NCI-H2196 (cell line): ENCODE measurements at regions not wholly inside any gene's neighbourhood (a gene's known extent, or its start where the extent isn't known, plus 50 kb on each side); places are given as distances from the start of the nearest gene placed in this dataset.

Source experiments
- DNase-seq: peaks from one replicate; lab custom pipeline; 2025; ENCODE audit not compliant: unreplicated experiment; lab: John Stamatoyannopoulos, UW

DNA sequence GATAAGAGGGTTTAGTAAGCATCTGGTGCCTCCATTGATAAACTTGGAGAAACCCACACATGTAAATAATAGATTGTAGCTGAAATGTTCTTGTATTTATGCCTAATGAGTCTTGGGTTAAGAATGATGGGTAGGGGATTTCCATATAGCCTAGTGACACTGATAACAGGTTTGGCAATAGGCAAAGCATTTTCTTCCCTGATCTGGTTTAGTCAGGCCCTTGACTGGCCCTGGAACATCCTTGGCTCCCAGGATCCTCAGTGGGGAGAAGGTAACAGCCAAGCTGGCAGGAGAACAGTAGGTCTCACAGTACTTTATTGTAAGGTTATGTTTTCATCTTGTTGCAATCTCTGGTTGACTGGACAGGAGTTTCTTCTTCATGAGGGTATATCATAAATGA is 228.4 kb downstream of the DIPK2A start:
- DNase-seq: no peak

DNA sequence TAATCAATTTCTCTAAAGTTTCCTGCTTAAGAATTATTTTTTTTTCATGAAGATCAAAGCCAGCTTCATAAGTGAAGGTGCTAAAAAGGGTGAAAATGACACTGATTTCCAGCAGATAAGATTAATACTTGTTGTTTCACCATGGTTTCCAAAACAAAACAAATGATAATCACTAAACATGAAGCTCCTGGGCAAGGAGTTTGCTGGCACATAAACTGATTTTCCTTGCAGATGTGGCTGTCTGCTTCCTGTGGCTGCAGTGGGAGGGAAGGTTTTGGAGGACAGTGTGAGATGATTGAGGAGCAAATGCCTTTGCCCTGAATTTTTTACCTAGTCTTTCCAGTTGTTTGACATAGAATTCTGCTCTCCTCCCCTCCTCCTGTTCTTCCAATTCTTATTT is 228.8 kb downstream of the DIPK2A start:
- DNase-seq: no peak

DNA sequence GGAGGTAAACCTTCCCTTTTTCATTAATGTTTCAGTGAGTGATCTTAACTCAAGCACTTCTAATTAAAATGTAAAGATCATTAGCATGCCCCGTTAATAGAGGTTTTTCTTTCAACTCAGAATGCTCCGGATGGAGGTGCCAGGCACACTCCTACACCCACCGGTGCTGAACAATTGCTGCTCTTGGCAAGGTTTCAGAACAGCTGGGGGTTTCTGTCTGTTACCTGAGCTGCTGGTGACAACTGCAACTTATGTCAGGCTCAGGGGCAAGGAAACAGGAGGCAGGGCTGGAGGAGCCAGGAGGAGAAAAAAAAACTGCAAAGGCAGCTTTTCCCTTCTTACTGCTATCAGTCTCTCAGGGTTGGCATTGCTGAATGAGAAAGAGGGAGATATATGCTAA is 250.1 kb downstream of the DIPK2A start:
- DNase-seq: no peak

DNA sequence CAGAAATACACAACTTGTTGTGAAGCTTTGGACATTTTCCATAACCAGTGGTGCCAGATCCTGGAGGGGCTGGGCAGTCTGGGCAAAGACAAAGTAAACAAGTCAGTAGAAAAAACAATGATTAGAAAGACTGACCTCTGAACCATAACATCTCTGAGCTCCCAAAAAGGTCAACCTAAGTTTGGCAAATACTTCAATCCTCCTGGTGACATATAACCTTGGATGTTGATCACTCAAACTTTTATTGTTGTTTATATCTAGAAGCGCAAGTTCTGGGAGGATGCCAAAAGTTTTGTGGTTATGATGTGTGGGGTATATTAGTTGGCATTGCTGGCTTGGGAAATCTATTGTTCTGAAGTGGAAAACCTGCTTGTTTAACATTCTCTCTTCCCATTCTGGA is 257.7 kb downstream of the DIPK2A start:
- no peak for DNase-seq

DNA sequence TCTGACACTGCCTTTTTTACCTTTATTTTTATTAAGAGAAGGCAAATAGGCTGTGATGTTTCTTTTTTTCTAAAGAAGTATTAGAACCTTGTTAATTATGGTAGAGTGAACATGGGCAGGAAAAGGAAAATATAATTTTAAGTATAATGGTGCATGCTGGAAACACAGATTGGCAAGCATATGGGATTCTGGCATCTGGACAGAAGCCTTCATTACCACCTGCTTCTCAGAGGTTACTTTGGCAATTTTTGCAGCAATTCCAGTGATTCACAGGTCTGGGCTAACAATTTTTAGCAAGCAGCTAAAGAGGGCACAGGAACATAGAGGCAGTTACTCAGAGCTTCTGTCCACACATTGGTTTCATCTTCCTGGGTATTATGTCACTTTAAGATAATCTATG is 258.3 kb downstream of the DIPK2A start:
- no peak for DNase-seq

DNA sequence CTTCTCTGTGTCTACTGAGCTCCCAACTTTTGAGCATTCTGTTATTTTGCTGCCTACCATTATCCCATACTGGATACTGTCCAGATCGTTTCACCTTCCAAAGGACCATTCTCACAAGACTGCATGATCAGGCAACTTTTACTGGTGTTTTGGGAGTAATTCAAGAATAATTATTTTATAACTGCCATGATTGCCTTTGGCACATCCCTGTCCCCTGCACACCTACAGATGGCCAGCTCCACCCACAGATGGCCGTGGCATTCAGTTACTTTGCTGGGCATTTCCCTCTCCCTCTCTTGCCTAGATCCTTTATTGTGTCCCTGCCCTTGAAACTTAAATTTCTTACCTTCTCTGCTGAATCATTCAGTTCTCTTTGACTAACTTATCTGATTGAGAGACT is 263.9 kb downstream of the DIPK2A start:
- no peak for DNase-seq

DNA sequence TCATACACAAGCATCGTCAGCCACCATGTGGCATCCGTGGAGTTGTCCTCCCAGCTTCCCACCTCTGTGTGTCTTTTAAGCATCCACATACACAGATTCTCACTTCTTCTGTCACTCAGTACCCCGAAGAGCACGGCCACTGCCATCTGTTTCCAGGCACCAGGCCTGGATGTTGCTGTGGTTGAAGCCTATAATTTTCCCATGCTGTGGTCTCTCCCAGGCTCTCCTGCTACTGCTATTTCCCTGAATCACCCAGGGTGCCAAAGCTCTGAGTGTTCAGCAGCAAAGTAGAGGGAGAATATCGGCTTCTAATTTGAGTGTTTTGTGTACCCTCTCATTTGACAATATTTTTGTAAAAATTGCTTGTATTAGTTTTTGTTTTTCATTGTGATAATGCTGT is 265.7 kb downstream of the DIPK2A start:
- no peak for DNase-seq

DNA sequence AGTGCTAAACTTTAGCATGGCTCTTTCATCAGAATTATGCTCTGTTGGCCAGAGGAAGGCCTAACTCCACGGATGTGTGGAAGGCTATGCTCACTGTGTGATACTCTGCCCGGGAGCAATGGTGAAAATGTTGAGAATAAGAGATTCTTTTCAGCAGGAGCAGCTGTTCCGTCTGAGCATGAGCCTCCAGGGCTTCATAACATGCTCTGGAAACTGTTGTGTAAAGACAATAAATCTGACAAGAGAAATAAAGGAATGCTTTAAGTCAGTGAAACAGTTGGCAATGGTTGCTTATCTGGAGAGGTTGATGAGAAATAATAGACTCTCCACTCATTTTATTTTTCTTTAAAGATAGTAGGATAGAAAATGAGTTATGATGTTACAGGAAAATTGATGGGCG is 269.8 kb downstream of the DIPK2A start:
- DNase-seq: no peak

DNA sequence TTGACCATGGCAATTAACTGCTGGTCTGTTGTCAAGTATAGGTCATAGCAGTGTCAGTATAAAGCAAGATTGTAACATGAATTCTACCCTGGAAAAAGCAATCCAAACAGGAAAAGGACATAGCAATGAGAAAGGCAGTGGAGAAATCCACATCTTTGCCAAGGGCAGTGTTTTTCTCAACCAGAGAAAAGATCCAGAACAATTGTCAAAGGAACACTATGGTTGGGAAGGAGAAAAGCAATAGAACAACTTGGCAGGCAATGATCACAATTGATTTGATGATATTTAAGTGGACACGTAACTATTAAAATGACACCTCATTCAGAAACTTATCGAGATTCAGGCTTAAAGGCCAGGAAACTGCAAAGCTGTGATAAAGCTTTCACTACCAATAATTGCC is 271.1 kb downstream of the DIPK2A start:
- DNase-seq: no peak

DNA sequence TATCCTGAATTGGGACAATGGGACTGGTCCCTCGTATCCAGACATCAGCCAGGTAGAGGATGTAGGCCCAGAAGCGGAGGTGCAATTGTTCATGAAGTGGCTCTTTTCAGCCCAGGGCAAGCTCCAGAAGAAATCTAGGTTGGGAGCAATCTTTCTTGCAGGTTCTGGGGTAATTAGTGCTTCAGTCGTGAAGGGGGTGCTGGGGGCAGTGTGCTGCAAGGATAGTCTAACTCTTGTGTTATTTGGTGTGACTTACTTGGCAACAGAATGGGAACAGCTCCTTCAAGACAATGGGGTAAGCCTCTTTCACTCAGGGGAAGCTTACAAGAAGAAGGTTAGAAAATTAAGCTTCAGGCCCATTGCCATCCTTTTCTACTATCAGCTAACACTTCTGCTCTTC is 273.0 kb downstream of the DIPK2A start:
- DNase-seq: no peak

DNA sequence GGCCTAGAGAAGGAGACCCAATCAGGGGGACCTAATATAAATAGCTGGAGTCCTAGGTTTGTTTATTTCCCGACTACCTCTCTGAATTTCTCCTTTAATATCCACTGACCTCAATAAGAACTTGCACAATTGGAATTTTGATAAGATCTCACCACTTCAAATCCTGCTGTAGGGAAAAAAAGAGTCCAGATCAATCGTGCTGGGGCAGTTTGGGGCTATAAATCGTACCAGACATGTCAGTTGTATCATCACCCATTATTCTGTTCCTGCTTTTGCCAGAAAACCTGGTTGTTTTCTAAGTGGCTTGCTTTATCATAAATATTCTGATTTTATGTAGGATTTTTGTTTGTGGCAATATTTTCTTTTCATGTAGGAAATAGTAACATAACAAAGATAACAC is 281.3 kb downstream of the DIPK2A start:
- no peak for DNase-seq

DNA sequence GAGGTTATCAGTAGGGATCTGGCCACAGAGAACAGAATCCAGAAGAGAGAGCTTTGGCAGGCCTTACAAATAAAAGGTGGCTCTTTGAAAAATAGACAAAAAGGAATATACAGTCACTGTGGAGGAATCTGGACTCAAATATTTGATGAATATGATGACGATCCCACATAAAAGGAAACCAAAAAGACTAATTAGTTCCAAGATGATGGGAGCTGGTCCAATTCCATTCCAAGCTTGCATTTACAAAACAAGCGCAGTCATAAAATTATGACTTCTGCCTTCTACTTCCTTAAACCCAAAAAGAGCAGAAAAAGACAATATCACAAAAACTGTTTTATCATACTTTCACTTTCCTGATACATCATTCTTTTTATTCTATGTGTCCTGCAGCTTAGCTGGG is 285.8 kb downstream of the DIPK2A start:
- DNase-seq: no peak

DNA sequence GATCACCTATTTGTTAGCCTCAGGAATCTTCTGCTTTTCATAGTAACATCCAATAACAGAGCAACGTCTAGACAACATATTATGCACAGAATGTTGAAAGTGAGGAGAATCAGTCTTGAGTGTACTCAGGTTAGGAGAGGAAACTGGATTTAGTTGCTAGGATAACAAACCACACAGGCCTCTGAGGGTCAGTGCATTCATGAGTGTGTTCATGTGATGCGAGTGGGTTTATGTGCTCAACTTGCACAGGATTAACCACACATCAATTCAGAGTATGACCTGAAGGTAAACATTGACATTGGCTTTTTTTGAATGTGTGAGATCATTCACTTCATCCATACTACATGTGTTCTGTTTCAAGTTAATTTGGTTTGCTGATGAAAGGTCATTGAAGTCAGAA is 287.6 kb downstream of the DIPK2A start:
- DNase-seq: no peak

DNA sequence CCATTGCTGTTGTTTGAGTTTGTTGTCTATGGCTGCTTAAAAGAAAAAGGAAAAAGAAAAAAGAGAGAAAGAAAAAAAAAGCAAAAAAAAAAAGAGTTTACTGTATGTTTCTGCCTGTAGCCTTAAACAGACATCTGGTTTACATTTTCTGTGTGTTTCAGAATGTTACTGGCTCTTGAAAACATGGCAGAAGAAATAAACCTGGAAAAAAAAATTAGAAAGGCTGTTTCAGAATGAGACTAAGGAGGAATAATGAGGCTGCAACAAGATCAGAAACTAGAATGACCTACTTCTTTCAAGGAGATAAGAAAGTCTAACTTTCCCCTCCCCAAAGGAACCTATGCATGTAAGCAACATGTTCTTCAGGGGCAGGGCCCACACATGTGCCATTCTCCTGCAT is 292.1 kb downstream of the DIPK2A start:
- no peak for DNase-seq

DNA sequence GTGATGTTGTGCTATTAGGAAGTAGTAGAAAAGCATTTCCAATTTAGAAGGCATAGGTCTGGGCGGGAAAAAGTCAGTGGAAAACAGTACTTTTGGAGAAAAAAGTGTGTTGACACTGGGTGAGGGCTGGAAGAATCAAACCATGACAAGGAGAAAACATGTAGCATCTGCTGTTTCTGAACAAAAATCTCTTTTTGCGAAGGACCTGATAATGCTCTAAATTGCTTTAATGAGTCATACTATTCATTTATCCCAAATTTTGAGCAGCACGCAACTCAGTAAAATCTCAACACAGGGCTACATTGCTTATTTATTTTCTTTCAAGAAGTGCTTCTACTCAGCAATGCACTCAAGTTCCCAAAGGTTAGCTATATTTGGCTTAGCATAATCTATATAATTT is 292.7 kb downstream of the DIPK2A start:
- no peak for DNase-seq

DNA sequence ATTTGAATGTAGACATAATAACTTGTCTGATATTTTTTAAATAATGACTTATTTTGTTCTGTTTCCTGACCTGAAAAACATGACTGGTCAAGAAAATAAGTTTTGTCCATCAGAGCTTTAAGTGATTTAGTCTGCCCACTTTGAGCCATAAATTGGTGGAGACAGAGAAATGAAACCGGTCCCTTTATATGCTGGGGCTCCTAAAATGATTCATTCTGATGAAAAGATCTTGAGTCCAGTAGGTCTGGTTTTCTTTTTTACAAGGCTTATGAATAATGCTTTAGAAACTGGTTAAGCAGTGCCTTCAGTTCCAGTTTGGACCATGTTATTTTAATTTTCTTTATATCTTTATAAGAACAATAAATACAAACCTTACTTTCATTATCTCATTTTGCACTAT is 293.2 kb downstream of the DIPK2A start:
- DNase-seq: no peak

DNA sequence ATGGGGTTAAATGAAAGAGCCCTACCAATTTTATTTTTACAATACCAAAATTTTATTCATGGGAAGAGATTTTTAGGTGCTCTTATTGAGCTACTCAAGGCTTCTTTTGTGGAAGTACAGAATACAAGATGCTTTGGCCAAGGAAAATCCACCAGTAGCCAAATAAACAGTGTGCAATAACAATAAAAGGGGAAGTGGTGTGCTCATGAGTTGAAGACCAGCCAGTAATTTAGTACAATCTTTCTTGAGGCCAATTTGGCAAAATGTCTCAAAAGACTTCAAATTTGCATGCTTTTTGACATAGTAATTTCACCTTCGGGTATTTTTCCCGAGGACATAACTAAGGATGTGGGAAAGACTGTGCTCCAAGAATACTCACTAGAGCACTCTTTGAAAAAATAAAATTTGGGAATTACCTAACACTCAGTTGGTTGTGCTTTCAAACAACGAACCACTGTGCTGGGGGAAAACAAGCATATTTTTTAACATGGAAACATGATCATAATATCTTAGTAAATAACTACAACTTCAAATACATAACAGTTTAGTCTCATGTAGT is 294.0 kb downstream of the DIPK2A start:
- DNase-seq: no peak

DNA sequence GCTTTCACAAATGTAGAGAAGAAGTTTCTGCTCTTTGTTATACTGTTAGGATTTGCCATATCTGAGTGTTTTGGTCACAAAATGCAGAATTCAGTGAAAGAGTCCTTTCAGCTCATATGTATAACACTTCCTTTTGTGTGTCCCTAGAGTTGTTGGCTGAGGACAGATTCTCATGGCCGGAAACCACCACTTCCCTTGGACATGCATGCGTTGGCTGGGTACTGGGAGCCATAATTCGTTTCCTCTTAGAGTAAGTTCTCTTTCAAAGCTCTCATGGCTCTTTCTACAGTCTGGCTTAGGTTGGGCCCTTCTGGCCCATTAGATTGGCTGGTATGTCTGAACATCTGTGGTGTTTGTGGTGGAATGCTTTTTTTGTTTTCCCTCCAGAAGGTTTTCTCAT is 298.5 kb downstream of the DIPK2A start:
- no peak for DNase-seq

DNA sequence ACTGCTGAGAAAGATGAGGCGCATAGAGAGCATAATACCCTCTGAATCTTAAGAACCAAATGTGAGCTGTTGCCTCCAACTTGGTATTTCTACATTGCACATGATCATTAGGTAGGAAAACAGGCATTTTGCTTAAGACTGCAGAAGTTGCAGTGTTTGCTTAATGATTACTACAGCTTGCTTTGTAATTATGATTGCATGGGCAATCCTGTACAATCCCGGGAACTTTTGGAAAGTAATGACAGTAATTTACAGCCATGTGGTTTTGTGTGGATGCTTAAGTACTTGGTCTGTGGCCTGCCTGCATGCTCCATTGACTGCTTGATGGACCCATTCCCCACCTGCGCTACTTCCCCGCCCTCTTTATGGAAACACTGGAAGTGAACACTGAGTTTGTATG is 301.1 kb downstream of the DIPK2A start:
- no peak for DNase-seq

DNA sequence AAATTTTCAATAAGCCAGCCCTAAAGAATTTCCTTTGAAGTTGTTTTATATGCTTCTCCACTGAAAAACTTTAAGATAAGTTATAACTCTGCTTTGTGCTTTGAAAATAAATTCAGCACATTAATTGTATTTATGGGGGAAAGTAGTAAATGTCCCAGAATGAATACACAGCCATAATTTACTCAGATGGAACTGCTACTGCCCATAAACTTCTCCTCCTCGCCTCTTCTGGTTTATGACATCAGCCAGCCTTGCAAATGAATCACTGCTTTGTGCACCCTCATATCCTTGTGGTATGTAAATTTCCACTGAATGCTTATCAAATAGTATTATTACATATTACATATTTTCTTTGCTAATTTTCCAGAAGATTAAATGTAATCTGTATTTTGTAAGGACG is 302.0 kb downstream of the DIPK2A start:
- no peak for DNase-seq

DNA sequence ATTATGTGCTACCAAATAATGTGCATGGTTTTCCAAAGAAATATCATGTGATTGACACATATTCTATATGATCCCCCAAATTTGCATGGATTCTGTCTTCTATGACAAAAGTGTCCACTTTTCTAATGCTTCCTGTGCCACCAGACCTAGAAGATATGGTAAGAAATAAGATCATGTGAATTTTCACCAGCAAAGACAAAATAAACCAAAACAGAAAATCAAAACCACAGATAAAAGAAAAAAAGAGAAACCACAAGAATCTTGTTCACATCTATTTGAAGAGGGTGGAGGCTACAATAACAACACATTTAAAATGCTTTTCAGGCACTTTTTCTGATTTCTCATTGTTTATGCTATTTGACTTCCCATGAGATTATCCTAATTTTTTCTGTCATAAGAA is 303.4 kb downstream of the DIPK2A start:
- DNase-seq: no peak

DNA sequence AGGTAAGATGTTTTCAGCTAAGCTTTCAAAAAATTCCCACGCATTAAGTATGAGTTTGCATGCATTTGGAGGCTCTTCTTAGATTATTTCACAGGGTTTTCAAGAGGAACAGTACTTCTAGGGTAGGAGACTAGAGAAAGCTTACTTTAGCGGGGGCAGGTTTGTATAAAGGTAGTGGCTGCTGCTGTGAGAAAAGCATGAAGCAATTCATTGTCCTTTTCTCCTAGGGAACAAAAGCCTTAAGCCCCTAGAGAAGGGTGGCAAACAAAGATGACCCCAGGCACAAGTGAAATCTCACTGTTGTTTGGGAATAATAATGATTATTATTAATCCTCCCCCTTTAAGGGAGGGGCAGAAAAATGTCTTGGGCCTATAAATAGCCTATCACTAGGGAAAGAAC is 310.7 kb downstream of the DIPK2A start:
- DNase-seq: no peak

DNA sequence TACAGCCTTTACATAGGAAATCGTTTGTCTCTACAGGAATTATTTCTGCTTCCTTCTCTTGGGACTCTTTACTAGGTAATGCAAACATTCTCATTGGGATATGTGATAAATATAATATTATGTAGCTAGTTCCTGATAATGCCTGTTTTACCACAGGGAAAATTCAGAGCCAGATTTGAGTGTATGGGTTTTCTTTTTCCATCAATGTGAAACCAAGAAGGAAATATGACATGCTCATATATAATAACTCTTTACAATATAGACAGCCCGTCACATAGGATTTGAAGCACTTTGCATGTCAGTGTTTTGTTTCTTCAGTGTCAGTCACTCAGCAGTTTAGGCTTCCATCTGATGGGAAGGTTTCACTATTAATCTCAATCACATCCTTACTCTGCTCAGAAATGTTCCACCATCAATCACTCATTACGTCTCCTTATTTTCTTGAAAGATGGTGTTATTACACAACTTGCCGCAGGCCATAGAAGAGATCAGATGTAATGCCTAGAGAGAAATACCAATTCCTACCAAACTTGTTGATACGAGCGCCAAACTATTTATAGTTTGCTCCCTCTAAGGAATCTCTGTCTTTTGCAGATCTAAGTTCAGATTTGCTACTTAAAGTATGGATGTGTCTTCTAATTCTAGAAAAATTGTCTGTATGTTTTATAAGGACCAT is 314.8 kb downstream of the DIPK2A start:
- no peak for DNase-seq
